ENCODE measurements at regions not wholly inside any gene's neighbourhood (a gene's known extent, or its start where the extent isn't known, plus 50 kb on each side); places are given as distances from the start of the nearest gene placed in this dataset.

DNA sequence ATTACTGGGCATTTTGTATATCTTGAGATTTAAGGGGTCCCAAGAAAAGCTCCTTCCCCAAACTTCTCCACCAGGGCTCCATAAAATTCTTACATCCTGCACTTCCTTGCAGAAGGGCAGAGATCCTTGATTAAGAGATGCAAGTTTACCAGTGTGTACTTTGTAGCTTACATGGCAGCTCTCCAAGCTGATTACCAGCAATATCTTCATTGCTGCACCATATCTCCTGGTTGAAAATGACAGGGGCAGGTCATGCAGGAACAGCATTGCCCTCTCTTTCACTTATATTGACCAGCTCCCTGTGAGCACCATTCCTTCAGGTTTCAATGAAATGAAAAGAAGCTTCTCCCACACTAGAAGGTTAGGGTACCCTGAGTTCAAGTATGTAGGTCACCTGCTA is 184.6 kb upstream of the PHYHIPL start:
- ChIA-PET CTCF (no interaction called here), POLR2A (no interaction called here)
- no peak overlapping the region for H3K27ac Mint-ChIP-seq
- no peaks in the 10 kb centered on the region for H3K4me1 ChIP-seq (ENCODE audit: insufficient read depth, low read length)
- peaks cover 0 to 6% (median 0%) of the 10 kb centered on the region in 3 donors for H3K36me3 Mint-ChIP-seq
- H3K36me3 ChIP-seq (ENCODE audit: insufficient read depth, low read length), result no peaks in the 10 kb centered on the region
- H3K4me3 Mint-ChIP-seq, result no peak overlapping the region
- no peaks in the 10 kb centered on the region for H3K4me1 Mint-ChIP-seq
- no peak overlapping the region for H3K27ac ChIP-seq (ENCODE audit: low read depth, low read length)
- H3K27me3 ChIP-seq (ENCODE audit: insufficient read depth, low read length, poor library complexity, severe bottlenecking), result no peaks in the 10 kb centered on the region
- no peak overlapping the region for H3K4me3 ChIP-seq (ENCODE audit: low read length)
- peaks cover 0 to 13% (median 8%) of the 10 kb centered on the region in 5 donors for H3K9me3 Mint-ChIP-seq
- peaks cover 0 to 3% of the 10 kb centered on the region in 2 donors for H3K27me3 Mint-ChIP-seq
- no peak for DNase-seq
- H3K9me3 ChIP-seq (ENCODE audit: low read length), result no peaks in the 10 kb centered on the region

DNA sequence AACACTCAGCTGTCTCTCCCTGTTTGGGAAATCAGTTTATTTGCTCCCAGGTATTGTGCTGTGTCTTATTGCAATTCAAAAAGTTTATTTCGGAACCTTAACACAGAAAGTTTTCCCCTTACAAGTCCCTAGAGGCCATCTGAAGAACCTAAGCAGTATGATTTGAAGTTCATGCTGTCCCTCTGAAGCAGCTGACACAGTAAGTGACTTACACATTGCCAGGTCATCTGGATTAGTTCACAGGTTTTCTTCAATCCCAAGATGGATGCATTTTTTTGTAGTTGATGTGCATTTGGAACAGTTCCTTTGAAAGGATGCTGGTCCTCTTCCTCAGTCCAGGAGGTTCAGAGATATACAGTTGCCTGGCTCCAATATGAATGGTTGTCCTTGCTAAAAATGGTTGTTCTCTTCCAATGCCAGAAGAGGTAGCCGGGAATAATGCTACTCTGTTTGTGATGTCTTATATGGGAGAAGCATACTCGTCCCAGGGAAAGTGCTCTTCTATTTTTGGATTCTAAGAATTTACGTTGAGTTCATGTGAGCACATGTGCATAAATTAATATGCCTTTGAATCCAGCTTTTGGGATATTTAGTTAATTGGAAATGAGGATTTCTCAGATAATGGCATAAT is 183.5 kb upstream of the PHYHIPL start:
- Mint-ChIP-seq H3K27ac (no peak overlapping the region), H3K4me3 (no peak overlapping the region), H3K9me3 (peaks cover 0 to 13% (median 8%) of the 10 kb centered on the region in 5 donors), H3K27me3 (peaks cover 0 to 3% of the 10 kb centered on the region in 2 donors), H3K36me3 (peaks cover 0 to 6% (median 0%) of the 10 kb centered on the region in 3 donors), H3K4me1 (no peaks in the 10 kb centered on the region)
- no peaks in the 10 kb centered on the region for H3K9me3 ChIP-seq (ENCODE audit: low read length)
- ChIA-PET CTCF (interaction anchor here (1.0 kb wide), 1 partner anchor 11 kb away, joined by 3 read pairs; no protein-coding TSS in a partner anchor), POLR2A (no interaction called here)
- no peak for DNase-seq
- no peaks in the 10 kb centered on the region for H3K4me1 ChIP-seq (ENCODE audit: insufficient read depth, low read length)
- H3K27ac ChIP-seq (ENCODE audit: low read depth, low read length), result no peak overlapping the region
- no peaks in the 10 kb centered on the region for H3K36me3 ChIP-seq (ENCODE audit: insufficient read depth, low read length)
- no peaks in the 10 kb centered on the region for H3K27me3 ChIP-seq (ENCODE audit: insufficient read depth, low read length, poor library complexity, severe bottlenecking)
- H3K4me3 ChIP-seq (ENCODE audit: low read length), result no peak overlapping the region

DNA sequence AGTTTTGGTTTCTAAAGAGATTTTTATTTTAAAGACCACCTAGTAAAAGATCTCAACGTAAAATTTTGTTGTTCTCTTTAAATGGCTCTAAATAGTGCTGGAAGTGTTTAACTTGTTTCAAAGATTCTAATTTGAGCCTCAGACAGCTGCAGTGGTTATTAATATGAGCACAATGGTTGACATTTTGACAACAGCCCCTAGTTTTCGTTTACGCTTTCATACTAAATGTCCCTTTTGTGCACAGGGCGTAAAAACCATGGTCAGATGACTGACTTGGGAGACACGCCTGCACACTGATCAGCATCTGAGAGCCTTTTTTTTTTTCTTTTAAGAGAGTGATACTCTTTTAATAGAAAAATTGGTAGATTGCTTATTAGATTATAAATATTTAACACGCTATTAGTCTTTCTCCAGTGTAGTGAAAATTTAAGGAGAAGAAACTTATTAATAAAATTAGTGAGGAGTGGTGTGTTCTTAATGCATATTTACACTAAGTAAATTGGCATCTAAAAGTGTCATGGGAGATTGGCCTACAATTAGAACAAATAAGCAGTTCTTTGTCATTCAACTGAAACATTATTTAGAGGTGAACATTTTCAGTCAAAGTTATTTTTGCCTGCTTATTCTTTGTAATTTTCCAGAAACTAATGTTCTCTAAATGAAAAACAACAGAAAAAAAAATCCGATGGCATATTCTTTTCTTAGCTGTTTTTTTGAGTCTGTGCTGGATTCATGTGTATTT is 182.8 kb upstream of the PHYHIPL start:
- Histone ChIP-seq H3K36me3 (ENCODE audit: insufficient read depth, low read length) (no peaks in the 10 kb centered on the region), H3K9me3 (ENCODE audit: low read length) (no peaks in the 10 kb centered on the region), H3K4me1 (ENCODE audit: insufficient read depth, low read length) (no peaks in the 10 kb centered on the region), H3K27ac (ENCODE audit: low read depth, low read length) (no peak overlapping the region), H3K27me3 (ENCODE audit: insufficient read depth, low read length, poor library complexity, severe bottlenecking) (no peaks in the 10 kb centered on the region), H3K4me3 (ENCODE audit: low read length) (no peak overlapping the region)
- POLR2A ChIA-PET, result no interaction called here
- H3K27ac Mint-ChIP-seq, result no peak overlapping the region
- H3K4me3 Mint-ChIP-seq, result no peak overlapping the region
- H3K9me3 Mint-ChIP-seq, result peaks cover 0 to 13% (median 8%) of the 10 kb centered on the region in 5 donors
- DNase-seq, result no peak
- peaks cover 0 to 3% of the 10 kb centered on the region in 2 donors for H3K27me3 Mint-ChIP-seq
- peaks cover 0 to 6% (median 0%) of the 10 kb centered on the region in 3 donors for H3K36me3 Mint-ChIP-seq
- no peaks in the 10 kb centered on the region for H3K4me1 Mint-ChIP-seq
- CTCF ChIA-PET, result interaction anchor here (1.0 kb wide), 1 partner anchor 11 kb away, joined by 3 read pairs; no protein-coding TSS in a partner anchor

DNA sequence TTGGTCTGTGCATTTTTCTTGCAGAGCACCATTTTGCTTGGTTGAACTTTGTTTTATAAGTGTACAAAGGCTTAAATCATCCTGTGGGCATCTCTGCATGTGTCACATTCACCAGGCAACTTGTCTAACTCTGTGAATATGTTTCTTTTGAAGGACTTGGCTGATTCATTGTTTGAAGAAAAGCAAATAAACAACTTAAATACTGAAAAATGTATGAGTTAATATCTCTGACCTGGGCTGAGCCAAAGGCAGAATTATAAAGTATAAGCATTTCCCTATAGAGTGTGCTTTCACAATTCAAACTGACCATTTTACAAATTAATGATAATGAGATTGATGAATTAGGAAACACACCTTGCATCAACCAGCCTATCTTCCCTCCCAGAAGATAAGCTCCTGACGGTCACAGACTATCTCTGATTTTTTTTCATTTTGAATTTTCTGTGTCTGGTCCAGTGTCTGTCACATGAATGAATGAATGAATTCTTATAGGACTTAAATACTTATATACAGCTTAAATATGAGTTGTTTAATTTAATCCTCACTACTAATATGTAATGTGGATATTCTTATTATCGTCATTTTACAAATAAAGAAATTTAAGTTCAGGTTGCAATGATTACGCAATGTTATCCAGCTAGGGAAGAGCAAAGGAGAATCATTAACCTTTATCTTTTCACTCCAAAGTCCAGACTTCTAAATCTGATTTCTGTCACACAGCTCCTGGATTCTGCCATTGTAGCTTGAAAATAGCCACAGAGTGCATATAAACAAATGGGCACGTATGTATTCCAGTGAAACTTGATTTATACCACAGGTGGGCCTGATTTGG is 182.0 kb upstream of the PHYHIPL start:
- Histone ChIP-seq H3K4me3 (ENCODE audit: low read length) (no peak overlapping the region), H3K9me3 (ENCODE audit: low read length) (no peaks in the 10 kb centered on the region), H3K4me1 (ENCODE audit: insufficient read depth, low read length) (no peaks in the 10 kb centered on the region), H3K27ac (ENCODE audit: low read depth, low read length) (no peak overlapping the region), H3K36me3 (ENCODE audit: insufficient read depth, low read length) (no peaks in the 10 kb centered on the region), H3K27me3 (ENCODE audit: insufficient read depth, low read length, poor library complexity, severe bottlenecking) (no peaks in the 10 kb centered on the region)
- DNase-seq, result no peak
- ChIA-PET POLR2A (no interaction called here), CTCF (no interaction called here)
- peaks cover 0 to 7% (median 3%) of the 10 kb centered on the region in 5 donors for H3K9me3 Mint-ChIP-seq
- H3K27ac Mint-ChIP-seq, result no peak overlapping the region
- H3K4me1 Mint-ChIP-seq, result no peaks in the 10 kb centered on the region
- peaks cover 0 to 2% (median 0%) of the 10 kb centered on the region in 3 donors for H3K36me3 Mint-ChIP-seq
- peaks cover 0 to 3% of the 10 kb centered on the region in 2 donors for H3K27me3 Mint-ChIP-seq
- no peak overlapping the region for H3K4me3 Mint-ChIP-seq

DNA sequence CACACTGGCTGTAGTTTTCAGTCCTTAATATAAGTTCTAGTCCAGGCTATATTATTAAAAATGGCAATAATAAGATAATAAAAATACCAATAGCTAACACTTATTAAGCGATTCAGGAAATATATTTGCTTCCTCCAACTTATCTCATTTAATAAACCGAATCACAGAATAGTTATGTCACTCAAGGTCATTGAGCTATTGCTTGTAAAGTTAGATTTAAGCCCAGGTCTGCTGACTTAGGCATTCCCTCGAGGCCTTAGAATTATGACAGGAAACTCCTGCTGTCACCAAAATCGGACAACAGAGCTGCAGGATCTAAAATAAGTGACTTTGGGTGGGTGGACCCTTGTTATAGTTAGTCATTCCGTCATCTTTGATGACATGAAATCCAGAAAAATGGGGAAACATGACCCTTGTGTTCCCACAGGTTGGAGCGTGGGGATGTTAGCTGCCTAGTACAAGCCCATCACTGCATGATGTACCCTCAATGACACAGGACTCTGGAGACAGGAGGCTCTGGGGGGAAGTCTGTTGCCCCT is 181.3 kb upstream of the PHYHIPL start:
- Histone ChIP-seq H3K36me3 (ENCODE audit: insufficient read depth, low read length) (no peaks in the 10 kb centered on the region), H3K4me1 (ENCODE audit: insufficient read depth, low read length) (no peaks in the 10 kb centered on the region), H3K27ac (ENCODE audit: low read depth, low read length) (no peak overlapping the region), H3K27me3 (ENCODE audit: insufficient read depth, low read length, poor library complexity, severe bottlenecking) (no peaks in the 10 kb centered on the region), H3K4me3 (ENCODE audit: low read length) (no peak overlapping the region), H3K9me3 (ENCODE audit: low read length) (no peaks in the 10 kb centered on the region)
- Mint-ChIP-seq H3K36me3 (no peaks in the 10 kb centered on the region), H3K27me3 (peaks cover 0 to 3% of the 10 kb centered on the region in 2 donors), H3K4me3 (no peak overlapping the region), H3K9me3 (peaks cover 0 to 5% (median 2%) of the 10 kb centered on the region in 5 donors), H3K27ac (no peak overlapping the region), H3K4me1 (no peaks in the 10 kb centered on the region)
- CTCF ChIA-PET, result no interaction called here
- DNase-seq, result no peak
- POLR2A ChIA-PET, result no interaction called here

DNA sequence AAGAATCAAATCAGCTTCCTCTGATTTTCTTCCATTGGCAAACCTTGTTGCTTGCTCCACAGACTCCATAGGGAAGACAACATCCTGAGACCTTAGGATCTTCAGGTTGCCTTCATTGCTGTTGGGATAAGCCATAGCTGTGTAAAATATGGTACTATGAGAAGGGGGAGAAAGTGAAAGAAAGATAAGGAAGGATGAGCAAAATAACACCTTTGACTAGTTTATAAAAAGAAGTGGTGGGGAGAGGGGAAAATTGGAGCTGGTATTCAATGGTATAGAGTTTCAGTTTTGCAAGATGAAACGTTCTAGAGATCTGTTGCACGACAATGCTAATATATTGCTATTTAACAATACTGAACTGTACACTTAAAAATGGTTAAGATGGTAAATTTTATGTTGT is 180.4 kb upstream of the PHYHIPL start:
- no peaks in the 10 kb centered on the region for H3K9me3 ChIP-seq (ENCODE audit: low read length)
- H3K9me3 Mint-ChIP-seq, result peaks cover 0 to 2% (median under 1%) of the 10 kb centered on the region in 5 donors
- H3K4me1 ChIP-seq (ENCODE audit: insufficient read depth, low read length), result no peaks in the 10 kb centered on the region
- POLR2A ChIA-PET, result no interaction called here
- no peak for DNase-seq
- CTCF ChIA-PET, result no interaction called here
- H3K27ac Mint-ChIP-seq, result no peak overlapping the region
- H3K27ac ChIP-seq (ENCODE audit: low read depth, low read length), result no peak overlapping the region
- H3K27me3 ChIP-seq (ENCODE audit: insufficient read depth, low read length, poor library complexity, severe bottlenecking), result no peaks in the 10 kb centered on the region
- no peaks in the 10 kb centered on the region for H3K36me3 Mint-ChIP-seq
- H3K4me1 Mint-ChIP-seq, result no peaks in the 10 kb centered on the region
- H3K27me3 Mint-ChIP-seq, result peaks cover 0 to 2% of the 10 kb centered on the region in 2 donors
- no peak overlapping the region for H3K4me3 Mint-ChIP-seq
- no peak overlapping the region for H3K4me3 ChIP-seq (ENCODE audit: low read length)
- no peaks in the 10 kb centered on the region for H3K36me3 ChIP-seq (ENCODE audit: insufficient read depth, low read length)

DNA sequence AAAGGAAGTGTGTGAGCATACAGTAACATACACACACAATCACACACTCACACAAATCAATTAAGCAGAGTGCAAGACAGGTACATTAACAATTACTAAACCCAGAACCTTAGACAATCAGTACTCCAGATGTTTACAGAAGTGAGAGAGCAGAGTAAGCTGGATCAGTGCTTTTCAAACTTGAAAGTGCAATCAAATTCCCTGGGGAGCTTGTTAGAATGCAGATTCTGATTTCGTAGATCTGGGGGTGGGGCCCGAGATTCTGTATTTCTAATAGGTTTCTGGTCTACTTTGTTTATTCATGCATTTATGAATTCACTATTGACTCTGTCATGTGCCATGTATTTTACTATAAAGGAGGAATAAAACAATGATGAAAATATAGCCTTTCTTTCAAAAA is 179.6 kb upstream of the PHYHIPL start:
- ChIA-PET POLR2A (no interaction called here), CTCF (no interaction called here)
- Mint-ChIP-seq H3K36me3 (no peaks in the 10 kb centered on the region), H3K27me3 (no peaks in the 10 kb centered on the region), H3K27ac (no peak overlapping the region), H3K9me3 (peaks cover 0 to 2% (median 0%) of the 10 kb centered on the region in 5 donors), H3K4me1 (no peaks in the 10 kb centered on the region), H3K4me3 (no peak overlapping the region)
- H3K27me3 ChIP-seq (ENCODE audit: insufficient read depth, low read length, poor library complexity, severe bottlenecking), result no peaks in the 10 kb centered on the region
- no peaks in the 10 kb centered on the region for H3K36me3 ChIP-seq (ENCODE audit: insufficient read depth, low read length)
- DNase-seq, result no peak
- H3K4me3 ChIP-seq (ENCODE audit: low read length), result no peak overlapping the region
- no peak overlapping the region for H3K27ac ChIP-seq (ENCODE audit: low read depth, low read length)
- H3K9me3 ChIP-seq (ENCODE audit: low read length), result no peaks in the 10 kb centered on the region
- H3K4me1 ChIP-seq (ENCODE audit: insufficient read depth, low read length), result no peaks in the 10 kb centered on the region

All from CD8-positive, alpha-beta memory T cell (primary cell).